NCI-H524 treated with DMSO at 0.1 percent for 48 hours (cell line): ENCODE measurements at regions not wholly inside any gene's neighbourhood (a gene's known extent, or its start where the extent isn't known, plus 50 kb on each side); places are given as distances from the start of the nearest gene placed in this dataset.
"Not testable (repeated sequence)": the region's sequence is repeated elsewhere in the genome, so short reads cannot be mapped to it uniquely, and the experiment has no call there.

Experiments used
- DNase-seq: peaks from one replicate; lab custom pipeline; 2025; lab: John Stamatoyannopoulos, UW

DNA sequence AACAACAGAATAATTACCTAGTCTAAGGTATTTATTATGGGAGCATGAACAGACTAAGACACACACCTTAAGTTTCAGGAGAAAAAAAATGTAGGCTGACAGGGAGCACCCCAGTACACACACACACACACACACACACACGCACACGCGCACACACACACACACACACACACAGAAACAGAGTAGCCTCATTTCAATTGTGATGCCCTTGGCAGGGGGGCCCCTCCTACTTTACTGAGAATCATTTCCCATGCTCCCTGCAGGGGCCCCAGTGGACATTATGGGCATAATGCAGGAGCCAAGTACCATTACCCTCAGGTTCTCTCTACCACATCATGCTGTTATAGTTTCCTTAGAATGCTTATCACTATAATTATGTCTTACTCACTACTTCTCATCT lies 104.9 kb downstream of the CDC7 start:
- DNase-seq, result no peak

DNA sequence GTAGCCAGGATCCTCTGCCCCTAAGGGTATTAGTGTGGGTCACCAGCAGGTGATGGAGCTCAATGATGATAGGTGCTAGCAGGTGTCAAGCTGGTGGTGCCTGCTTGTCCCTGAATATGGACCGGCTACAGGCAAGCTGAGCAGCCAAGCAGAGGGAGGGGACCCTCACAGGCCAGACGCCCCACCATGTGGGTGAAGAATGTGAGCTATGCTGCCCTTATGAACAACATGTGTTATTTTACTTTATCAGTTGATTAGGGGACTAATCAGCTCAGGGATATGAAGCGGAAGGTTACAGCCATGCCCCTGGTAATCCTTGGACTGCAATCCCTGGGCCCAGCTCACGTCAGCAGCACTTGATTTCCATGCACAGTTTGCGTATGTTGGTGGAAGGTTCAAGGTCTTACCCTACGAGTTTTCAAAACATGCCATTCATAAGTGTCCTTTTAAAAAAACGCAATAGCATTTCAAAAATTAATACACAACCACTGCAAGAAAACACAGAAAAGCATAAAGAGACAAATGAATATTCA lies 106.0 kb downstream of the CDC7 start:
- DNase-seq, result no peak

DNA sequence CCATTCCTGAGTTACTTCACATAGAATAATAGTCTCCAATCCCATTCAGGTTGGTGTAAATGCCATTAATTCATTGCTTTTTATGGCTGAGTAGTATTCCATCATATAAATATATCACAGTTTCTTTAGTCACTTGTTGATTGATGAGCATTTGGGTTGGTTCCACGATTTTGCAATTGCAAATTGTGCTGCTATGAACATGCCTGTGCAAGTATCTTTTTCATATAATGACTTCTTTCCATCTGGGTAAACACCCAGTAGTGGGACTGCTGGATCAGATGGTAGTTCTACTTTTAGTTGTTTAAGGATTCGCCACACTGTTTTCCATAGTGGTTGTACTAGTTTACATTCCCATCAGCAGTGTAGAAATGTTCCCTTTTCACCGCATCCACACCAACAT lies 107.0 kb downstream of the CDC7 start:
- not testable (repeated sequence) for DNase-seq

DNA sequence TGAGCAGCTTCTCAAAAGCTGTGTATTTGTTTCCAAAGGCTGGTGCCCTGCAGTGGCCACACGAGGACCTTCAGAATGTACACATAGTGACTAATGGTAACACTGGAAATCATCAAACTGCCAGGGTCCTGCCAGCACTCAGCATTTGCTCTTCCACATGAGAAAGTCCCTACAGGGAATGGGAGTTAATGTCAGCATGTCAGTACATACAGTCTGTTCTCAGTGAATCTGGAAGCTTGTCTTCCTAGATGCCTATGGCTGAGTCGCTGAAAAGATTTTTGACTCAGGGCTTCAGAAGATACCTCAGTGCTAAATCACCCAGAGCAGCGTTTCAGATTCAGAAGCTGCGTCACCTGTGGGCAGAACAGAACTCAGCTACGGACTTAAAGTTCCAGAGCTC lies 108.2 kb downstream of the CDC7 start:
- no peak for DNase-seq

DNA sequence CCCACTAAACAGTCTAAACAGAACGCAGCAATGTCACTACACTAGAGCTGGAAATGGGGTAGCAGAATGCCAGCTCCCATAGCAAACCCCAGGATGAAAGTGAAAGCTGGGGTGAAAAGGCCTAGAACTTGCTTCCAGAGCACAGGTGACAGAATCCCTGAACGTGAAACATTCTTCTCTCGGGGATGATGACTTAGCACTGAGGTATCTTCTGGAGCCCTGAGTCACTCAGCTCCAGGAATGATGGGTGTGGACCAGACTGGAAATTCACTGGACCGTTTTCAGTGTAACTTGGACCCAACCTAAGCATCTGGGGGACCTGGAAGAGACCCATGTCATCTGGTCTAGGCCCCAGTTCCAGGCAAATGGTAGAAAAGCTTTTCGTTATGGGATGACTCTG lies 108.9 kb downstream of the CDC7 start:
- no peak for DNase-seq

DNA sequence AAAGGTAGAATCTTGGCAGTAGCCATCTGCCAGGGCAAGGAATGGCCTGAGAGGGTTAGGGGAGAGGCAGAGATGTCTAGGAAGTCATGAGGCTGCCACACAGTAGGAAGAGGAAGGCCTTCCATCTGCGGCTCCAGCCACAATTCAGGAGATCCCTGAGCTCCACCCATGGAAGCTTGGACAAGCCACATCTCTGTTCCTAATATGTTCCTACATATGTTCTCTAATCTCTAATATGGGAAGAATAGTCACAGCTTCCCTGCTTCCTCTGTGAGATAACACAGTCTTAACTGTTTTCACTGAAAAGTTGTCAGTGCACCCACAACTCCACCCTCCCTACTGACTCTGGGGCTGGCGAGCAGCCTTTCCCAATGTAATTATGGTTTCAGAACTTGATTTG lies 109.5 kb downstream of the CDC7 start:
- no peak for DNase-seq

DNA sequence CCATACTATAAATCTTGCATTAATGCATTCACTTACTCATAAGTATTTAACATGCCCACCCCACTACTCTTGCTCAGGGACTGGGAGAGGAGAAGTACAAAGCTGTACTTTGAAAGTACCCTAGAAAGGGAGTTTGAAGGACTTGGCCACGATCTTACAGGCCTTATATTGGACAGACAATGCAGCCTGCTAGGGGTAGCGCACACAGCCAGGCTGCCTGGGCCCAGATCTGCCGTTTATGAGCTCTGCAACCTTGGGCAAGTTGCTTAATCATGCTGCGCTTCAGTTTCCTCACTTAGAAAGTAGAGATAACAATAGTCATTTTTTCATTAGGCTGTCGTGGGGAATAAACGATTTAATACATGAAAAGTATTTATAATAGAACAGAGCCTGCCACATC lies 110.1 kb downstream of the CDC7 start:
- no peak for DNase-seq

DNA sequence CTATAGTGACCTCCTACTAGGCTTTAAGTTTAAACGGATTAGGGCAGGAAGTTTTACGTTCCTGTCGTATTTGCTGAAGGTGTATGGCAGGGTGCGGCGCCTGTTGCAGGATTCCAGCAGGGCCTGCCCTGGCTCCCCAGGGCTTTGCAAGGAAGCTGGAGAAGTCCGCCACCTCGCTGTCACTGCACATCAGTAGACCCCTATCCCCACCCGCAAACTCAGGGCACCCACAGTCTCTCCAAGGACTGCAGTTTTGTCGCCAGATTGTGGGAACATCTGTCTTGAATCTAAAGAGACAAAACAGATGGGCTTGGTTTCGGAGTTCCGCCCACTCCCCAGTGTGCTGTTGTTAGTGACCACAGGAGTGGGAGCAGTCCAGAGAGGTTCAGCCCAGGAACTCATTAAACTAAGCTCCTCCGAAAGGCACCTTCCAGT lies 110.8 kb downstream of the CDC7 start:
- peak; percentile 73 for DNase-seq

DNA sequence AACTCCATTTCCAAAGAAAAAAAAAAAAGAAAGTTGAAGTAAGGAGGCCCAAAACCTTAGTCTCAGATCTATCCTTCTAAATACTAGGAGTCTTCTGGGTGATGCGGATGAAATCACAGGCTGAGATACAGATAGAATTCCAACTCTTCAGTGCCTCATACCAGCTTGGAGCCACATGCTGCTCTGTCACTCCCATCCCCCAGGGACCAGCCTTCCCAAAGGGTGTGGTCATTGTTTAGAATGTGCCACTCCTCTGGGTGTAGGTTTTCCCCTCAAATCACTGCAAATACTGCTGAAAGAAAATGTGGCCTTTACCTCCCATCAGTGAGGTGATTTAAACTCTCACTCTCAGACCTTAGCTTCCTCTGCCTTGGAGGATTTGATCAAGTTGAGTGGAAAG lies 112.9 kb downstream of the CDC7 start:
- DNase-seq, result no peak

DNA sequence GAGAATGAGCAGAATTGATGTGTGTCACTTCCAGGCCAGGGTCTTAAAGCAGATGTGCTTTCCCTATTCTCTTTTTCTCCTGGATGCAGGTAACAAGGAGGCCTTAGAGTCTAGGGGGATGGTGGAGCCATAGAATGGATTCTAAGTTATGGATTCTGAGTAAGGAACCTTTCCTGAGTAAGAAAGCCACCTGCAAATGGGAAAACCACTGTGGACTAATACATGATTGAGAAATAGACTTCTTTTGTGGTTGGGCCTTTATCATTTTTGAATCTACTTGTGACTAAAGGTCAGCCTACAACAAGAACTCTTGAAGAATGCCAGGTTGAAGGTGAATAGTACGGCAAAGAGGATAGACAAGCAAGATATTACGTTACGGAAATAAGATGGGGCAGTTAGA lies 116.1 kb downstream of the CDC7 start:
- DNase-seq, result no peak

DNA sequence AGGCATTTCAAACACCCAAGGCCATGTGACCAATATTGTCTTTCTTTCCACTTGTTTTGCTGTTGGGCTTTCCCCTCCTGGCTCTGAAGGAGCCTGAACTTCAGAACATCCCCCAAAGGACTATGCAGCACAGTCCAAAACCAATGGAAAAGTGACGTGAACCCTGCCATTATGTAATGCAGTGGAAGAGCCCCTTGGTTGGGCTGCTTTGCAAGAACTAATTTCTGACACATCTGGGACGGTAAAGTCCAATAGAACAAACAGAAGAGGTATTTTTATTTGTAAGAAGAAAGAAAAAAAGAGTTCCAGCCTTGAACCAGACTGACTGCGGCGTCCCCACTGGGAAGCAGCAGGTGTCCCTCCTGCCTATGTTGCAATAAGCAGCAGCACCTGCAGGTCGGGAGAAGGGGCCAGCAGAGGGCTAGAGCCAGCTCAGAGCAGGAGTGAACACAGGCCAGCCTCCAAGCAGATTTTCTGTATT lies 116.7 kb downstream of the CDC7 start:
- DNase-seq, result no peak

DNA sequence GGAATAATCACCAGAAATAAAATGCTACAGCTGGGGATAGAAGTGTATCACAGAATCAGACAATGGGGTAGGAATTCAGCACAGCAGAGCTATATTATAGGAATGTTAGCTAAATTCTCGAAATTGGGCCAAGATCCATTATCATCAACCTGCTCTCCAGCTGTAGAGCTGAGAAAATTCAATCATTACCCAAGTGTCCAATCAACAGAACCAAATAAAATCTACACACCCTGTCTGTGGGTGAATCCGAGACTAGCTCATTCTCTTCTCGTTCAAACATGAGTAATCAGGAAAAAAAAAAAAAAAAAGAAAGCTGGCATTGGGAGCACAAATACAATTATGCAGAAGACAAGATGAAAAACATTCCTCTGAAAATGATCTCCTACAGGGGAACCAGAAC lies 119.2 kb downstream of the CDC7 start:
- no peak for DNase-seq

DNA sequence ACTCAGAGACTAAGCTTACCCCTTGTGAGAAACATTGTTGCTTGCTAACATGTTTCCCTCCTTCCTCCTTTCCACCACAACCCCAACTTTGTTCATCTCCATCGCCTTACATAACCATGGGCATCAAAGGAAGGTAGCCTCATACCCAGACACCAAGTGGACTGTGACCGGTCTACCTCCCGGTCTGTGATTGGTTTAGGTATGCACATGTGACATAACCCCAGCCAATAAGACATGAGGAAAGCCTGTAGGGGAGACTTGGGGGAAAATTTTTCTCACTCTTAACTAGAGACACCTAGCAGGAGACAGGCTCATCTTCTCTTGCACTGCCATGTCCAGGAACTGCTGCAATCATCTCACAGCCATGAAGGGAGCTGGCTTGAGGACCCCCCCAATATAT lies 120.7 kb downstream of the CDC7 start:
- no peak for DNase-seq

DNA sequence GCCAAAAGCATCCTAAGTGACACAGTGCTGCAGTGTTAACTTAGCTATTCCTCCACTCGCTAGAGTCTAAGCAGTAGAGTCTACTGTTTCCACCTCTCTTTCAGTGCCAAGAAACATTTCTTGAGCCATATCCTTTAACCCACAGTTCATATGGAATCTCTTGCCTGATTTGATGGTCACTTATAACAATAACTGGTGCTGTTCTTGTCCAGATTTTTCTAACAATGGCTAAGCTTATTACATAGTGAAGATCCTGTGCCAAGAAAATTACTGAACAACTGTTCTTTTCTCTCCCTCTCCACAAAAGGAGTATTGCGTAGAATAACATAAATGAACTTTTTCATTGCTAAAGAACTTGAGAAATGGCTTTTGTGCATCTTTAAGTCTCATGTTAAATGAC lies 121.3 kb downstream of the CDC7 start:
- no peak for DNase-seq

DNA sequence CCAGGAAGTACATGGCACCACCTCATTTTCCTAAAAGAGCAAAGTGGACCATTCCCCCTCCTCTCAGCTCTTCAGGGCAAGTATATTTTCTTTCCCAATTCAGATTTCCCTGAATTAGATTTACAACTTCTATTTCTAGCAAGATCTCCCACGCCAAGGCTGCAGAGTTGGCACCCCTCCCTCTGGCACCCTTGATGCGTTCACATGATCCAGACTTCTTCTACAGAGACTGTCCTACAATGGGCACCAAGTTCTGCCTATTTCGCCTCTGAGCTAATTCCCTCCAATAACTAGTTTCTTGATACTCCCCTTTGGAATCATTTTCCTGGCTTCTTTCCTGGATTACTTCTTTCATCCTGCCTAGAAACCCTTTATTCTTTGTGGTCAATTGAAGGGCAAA lies 122.0 kb downstream of the CDC7 start:
- DNase-seq, result no peak

DNA sequence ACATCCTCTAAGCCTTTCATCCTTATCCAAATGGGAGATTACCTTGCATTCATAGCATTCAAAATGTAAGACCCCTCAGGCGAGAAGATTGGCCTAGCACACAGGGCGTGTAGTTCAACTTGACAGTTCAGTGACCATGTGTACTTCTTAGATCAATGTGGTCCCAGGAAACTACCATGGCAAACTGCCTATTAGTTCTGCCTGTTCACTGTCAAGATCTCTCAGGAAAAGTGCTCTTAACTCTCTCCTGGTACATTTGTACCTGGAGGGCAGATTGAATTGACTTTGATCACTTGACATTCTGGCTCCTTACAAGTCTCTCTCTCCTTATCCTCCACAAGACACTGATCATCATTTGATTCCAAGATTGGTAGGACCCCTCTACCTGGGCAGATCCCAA lies 122.4 kb downstream of the CDC7 start:
- no peak for DNase-seq

DNA sequence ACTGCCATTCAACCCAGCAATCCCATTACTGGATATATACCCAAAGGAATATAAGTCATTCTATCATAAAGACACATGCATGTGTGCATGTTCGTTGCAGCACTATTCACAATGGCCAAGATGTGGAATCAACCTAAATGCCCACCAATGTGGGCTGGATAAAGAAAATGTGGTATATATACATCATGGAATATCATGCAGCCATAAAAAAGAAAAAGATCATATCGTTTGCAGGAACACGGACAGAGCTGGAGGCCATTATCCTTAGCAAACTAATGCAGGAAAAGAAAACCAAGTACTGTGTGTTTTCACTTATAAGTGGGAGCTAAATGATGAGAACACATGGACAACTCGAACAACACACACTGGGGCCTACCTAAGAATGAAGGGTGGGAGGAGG lies 123.7 kb downstream of the CDC7 start:
- no peak for DNase-seq
